ENCODE measurements at regions not wholly inside any gene's neighbourhood (a gene's known extent, or its start where the extent isn't known, plus 50 kb on each side); places are given as distances from the start of the nearest gene placed in this dataset.
A peak's percentile ranks its signal among the peaks of the same experiment; 100 is the strongest.
"Not testable (repeated sequence)": the region's sequence is repeated elsewhere in the genome, so short reads cannot be mapped to it uniquely, and the experiment has no call there.

DNA sequence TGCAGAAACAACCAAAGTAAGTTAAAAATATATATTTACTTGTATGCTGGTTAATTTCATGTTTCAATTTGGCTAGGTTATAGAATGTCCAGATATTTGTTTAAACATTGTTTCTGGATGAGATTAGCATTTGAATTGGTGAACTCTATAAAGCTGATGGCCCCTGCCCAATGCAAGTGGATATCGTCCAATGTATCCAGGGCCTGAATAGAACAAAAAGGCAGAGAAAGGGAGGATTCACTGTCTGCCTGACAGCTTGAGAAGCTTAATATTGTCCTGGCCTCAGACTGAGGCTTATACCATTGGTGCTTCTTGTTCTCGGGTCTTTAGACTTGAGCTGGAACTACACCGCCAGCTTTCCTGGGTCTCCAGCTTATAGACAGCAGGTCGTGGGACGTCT is 446.7 kb upstream of the ACTBL2 start:
- Histone ChIP-seq H3K4me1 (ENCODE audit: control insufficient read depth in 1 of 2, low read depth in 2 of 2) (no peaks in the 10 kb centered on the region), H3K9me3 (no peaks in the 10 kb centered on the region), H3K4me3 (no peak overlapping the region), H3K36me3 (no peaks in the 10 kb centered on the region), H3K27ac (no peak overlapping the region), H3K27me3 (replicated peaks; ENCODE audit: insufficient read depth) (no peaks in the 10 kb centered on the region)
- TF ChIP-seq, protein P1, sequence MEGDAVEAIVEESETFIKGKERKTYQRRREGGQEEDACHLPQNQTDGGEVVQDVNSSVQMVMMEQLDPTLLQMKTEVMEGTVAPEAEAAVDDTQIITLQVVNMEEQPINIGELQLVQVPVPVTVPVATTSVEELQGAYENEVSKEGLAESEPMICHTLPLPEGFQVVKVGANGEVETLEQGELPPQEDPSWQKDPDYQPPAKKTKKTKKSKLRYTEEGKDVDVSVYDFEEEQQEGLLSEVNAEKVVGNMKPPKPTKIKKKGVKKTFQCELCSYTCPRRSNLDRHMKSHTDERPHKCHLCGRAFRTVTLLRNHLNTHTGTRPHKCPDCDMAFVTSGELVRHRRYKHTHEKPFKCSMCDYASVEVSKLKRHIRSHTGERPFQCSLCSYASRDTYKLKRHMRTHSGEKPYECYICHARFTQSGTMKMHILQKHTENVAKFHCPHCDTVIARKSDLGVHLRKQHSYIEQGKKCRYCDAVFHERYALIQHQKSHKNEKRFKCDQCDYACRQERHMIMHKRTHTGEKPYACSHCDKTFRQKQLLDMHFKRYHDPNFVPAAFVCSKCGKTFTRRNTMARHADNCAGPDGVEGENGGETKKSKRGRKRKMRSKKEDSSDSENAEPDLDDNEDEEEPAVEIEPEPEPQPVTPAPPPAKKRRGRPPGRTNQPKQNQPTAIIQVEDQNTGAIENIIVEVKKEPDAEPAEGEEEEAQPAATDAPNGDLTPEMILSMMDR (IDR thresholded peaks at IDR 0.05), result no peak
- ATAC-seq (ENCODE audit: insufficient number of reproducible peaks, low FRiP score, low read depth) (no peak), DNase-seq (ENCODE audit: low spot score) (no peak)

DNA sequence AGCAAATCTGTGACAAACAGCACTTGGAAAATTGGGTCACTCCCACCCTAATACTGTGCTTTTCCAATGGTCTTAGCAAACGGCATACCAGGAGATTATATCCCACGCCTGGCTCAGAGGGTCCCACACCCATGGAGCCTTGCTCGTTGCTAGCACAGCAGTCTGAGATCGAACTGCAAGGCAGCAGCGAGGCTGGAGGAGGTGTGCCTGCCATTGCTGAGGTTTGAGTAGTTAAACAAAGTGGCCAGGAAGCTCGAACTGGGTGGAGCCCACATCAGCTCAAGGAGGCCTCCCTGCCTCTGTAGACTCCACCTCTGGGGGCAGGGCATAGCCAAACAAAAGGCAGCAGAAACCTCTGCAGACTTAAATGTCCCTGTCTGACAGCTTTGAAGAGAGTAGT is 440.5 kb upstream of the ACTBL2 start:
- H3K4me1 ChIP-seq (ENCODE audit: control insufficient read depth in 1 of 2, low read depth in 2 of 2); ATAC-seq (ENCODE audit: insufficient number of reproducible peaks, low FRiP score, low read depth); H3K36me3 ChIP-seq; H3K9me3 ChIP-seq; H3K4me3 ChIP-seq; DNase-seq (ENCODE audit: low spot score); H3K27me3 ChIP-seq (replicated peaks; ENCODE audit: insufficient read depth); H3K27ac ChIP-seq: not testable (repeated sequence)

DNA sequence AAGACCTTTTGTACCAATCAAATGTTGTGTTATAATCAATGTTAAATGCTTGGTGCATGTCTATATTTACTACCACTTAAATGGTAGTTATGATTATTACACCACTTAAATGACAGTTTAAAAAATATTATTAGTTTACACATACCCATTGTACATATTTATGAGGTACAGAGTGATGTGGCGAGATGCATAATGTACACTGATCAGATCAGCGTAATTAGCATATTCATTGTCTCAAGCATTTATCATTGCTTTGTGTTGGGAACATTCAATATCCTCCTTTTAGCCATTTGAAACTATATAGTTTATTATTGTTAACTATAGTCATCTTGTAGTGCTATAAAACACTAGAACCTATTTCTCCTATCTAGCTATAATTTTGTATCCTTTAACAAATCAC is 434.4 kb upstream of the ACTBL2 start:
- H3K27me3 ChIP-seq (replicated peaks; ENCODE audit: insufficient read depth), result no peaks in the 10 kb centered on the region
- no peaks in the 10 kb centered on the region for H3K36me3 ChIP-seq
- no peaks in the 10 kb centered on the region for H3K4me1 ChIP-seq (ENCODE audit: control insufficient read depth in 1 of 2, low read depth in 2 of 2)
- TF ChIP-seq, protein P1 (IDR thresholded peaks at IDR 0.05), result no peak
- no peaks in the 10 kb centered on the region for H3K9me3 ChIP-seq
- no peak overlapping the region for H3K4me3 ChIP-seq
- DNase-seq (ENCODE audit: low spot score), result no peak
- ATAC-seq (ENCODE audit: insufficient number of reproducible peaks, low FRiP score, low read depth), result no peak
- no peak overlapping the region for H3K27ac ChIP-seq

DNA sequence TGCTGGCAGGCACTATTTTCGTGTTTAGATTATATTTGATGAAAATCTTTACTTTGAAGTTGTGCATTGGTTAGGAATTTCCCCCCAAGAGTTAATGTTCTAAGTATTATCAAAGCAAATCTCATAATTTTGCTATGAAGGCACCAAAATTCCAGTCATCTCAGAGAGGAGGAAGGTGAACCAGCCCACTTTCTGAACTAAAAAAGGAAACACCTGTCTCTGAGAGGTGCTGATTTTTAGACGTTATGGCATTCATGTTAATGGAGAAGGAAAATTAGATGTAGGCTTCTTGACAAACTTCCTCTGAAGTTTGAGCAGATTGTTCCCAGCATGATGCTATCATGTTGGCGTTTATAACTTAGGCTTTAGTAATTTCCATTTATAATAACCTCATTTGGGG is 432.9 kb upstream of the ACTBL2 start:
- ATAC-seq (ENCODE audit: insufficient number of reproducible peaks, low FRiP score, low read depth) (no peak), DNase-seq (ENCODE audit: low spot score) (no peak)
- Histone ChIP-seq H3K4me1 (ENCODE audit: control insufficient read depth in 1 of 2, low read depth in 2 of 2) (no peaks in the 10 kb centered on the region), H3K27me3 (replicated peaks; ENCODE audit: insufficient read depth) (no peaks in the 10 kb centered on the region), H3K9me3 (no peaks in the 10 kb centered on the region), H3K4me3 (no peak overlapping the region), H3K36me3 (no peaks in the 10 kb centered on the region), H3K27ac (no peak overlapping the region)
- TF ChIP-seq, protein P1 (IDR thresholded peaks at IDR 0.05), result no peak

DNA sequence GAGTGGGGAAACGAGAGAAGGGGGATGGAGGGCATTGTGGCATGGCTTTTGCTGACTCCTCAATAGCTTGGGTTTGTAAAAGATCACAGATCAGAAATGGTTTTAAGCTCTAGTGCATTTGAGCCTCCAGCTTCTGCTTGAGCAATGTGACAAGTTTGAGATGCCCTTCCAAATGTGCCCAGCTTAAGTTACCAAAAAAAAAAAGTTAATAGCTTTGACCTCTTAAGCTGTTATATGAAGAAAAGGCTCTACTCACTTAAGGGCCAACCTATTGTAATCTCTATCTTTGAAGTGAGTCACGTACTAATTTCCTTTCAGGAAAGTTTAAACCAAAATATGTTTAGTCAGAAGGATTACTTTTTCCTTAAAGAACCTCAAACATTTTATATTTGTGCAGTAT is 428.8 kb upstream of the ACTBL2 start:
- peaks cover 3 to 11% of the 10 kb centered on the region in 2 donors for H3K4me1 ChIP-seq (ENCODE audit: control insufficient read depth in 1 of 2, low read depth in 2 of 2)
- no peaks in the 10 kb centered on the region for H3K27me3 ChIP-seq (replicated peaks; ENCODE audit: insufficient read depth)
- no peak overlapping the region for H3K27ac ChIP-seq
- DNase-seq (ENCODE audit: low spot score) (no peak), ATAC-seq (ENCODE audit: insufficient number of reproducible peaks, low FRiP score, low read depth) (no peak)
- TF ChIP-seq, protein P1 (IDR thresholded peaks at IDR 0.05), result no peak
- no peaks in the 10 kb centered on the region for H3K9me3 ChIP-seq
- no peaks in the 10 kb centered on the region for H3K36me3 ChIP-seq
- no peak overlapping the region for H3K4me3 ChIP-seq

DNA sequence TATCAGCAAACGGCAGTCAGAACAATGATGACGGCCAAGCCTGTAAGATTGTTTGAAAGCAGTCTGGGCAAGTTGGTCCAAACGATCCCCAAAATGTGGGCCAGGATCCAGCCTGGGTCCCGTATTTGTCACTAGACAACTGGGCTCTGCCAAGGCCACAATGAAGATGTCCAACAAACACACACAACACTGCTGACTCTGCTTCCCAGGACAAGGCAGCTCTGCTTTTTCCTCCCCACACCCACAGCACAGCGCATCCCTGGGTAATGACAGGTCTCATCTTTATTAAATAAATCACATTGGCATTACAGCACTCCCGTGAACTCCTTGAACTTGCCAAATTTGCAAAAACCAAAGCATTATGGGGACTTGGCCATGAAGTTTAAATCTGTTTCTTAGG is 424.1 kb upstream of the ACTBL2 start:
- Histone ChIP-seq H3K9me3 (no peaks in the 10 kb centered on the region), H3K4me3 (peak overlapping the region; percentile 39), H3K27me3 (replicated peaks; ENCODE audit: insufficient read depth) (no peaks in the 10 kb centered on the region), H3K4me1 (ENCODE audit: control insufficient read depth in 1 of 2, low read depth in 2 of 2) (peaks cover 6 to 24% of the 10 kb centered on the region in 2 donors), H3K27ac (peak overlapping the region in 1 of 2 donors; percentile 42), H3K36me3 (no peaks in the 10 kb centered on the region)
- TF ChIP-seq, protein P1 (IDR thresholded peaks at IDR 0.05), result no peak
- no peak for DNase-seq (ENCODE audit: low spot score)
- no peak for ATAC-seq (ENCODE audit: insufficient number of reproducible peaks, low FRiP score, low read depth)
